CD1c-positive myeloid dendritic cell (primary cell): ENCODE measurements at regions not wholly inside any gene's neighbourhood (a gene's known extent, or its start where the extent isn't known, plus 50 kb on each side); places are given as distances from the start of the nearest gene placed in this dataset.
"Not testable (repeated sequence)": the region's sequence is repeated elsewhere in the genome, so short reads cannot be mapped to it uniquely, and the experiment has no call there.

Experiments
- DNase-seq: peaks from one replicate; pipeline ENCODE4 v3.0.0-alpha.2; 2016; ENCODE audit errors: extremely low spot score

DNA sequence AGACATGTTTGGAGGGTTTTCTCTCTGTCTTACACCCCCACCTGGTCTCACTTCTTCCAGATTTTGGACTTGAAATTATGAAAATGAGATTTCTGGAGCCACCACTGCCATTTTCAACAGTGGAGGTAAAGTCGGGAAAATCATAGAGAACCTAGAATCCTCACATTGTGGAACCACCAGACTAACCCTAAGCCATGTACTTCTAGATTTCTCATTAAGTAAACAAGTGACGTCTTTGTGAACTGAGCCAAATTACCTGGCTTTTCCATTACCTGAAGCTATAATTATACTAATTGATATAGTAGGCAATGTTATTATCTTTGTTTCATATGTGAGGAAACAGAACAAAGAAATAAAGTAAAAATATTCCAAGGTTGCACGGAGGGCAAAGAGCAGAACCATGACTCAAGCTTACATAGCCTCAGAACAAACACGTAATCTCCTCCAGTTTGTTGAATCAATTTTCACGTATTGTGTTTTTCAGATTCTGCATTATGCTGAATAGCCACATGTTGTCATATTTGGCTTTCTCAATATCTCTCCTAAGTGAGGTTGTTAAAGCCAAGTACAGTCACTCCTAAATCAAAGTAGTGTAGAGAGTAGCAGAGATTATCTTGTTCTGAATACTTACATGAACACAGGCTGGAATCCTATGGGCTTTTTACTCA lies 101.3 kb upstream of the CMC1 start:
- DNase-seq, result no peak

DNA sequence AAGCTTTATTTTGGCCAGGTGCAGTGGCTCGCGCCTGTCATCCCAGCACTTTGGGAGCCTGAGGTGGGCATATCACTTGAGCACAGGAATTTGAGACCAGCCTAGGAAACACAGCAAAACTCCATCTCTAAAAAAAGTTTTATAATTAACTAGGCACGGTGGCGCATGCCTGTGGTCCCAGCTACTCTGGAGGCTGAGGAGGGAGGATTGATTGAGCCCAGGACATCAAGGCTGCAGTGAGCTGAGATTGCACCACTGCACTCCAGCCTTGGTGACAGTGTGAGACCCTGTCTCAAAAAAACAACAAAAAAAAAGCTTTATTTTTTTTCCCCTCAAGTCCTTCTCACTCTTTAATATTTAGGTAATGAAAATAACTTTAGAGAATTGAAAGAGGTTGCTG lies 100.8 kb upstream of the CMC1 start:
- DNase-seq, result no peak

DNA sequence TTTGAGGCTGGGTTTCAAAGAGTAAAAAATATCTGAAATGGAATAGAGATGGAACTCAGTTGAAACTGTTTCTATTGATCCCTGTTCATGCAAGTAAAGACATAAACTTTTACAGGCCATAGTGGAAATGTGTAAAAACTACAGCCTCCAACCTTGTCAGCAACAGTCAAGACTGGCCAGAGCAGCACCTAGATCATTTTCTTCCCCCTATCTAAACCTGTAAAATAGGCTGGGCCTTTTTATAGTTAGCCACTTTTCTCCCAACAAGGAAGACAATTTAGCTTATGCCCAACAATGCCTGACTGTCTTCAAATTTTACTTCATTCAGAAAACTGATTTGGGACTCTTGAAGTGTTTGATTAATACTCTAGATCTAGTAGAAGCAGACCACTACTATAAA lies 91.5 kb upstream of the CMC1 start:
- no peak for DNase-seq

DNA sequence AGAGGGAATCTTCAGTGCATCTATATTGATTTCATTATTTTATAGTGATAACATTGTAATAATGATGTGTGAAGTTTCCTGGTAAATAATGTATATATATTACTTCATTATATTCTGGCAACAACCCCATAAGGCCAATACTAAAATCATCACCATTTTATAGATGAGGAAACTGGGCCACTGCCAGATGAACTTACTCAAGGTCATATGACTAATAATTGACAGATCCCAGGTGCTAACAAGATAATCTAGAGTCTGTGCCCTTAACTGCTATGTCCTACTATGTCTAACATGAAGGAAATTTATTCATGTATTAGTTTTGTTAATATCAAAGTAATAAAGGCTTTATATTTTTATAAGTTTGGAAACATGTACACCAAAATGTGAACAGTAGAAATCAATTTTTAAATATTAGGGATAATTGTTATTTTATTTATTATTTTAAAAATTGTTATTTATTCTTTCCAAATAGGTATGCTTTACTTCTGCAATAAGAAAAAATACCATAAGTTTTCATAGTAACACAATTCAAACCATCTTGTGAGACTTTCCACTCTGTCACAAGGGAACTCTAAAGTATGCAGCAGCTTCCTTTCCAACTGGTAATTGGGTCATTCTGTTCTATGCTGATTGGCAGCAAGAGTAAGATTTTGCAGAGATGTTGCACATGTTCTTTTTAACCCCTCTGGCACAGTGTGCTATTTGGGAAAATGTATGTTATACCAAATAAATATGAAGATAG lies 90.8 kb upstream of the CMC1 start:
- DNase-seq, result no peak

DNA sequence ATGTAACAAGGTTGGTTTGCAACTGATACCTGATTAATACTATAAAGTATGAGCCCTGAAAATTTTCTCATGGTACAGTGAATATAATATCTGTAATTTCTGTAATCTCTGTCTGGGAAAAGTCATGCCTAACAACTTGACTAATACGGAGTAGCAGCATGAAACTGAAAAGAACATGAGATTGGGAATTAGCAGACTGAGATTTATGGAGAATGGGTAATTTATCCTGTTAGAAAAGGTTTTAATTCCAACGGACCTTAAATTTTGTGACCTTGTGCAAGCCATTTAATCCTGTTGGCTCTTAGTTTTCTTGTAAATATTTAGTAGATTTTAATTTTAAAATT lies 90.2 kb upstream of the CMC1 start:
- no peak for DNase-seq

DNA sequence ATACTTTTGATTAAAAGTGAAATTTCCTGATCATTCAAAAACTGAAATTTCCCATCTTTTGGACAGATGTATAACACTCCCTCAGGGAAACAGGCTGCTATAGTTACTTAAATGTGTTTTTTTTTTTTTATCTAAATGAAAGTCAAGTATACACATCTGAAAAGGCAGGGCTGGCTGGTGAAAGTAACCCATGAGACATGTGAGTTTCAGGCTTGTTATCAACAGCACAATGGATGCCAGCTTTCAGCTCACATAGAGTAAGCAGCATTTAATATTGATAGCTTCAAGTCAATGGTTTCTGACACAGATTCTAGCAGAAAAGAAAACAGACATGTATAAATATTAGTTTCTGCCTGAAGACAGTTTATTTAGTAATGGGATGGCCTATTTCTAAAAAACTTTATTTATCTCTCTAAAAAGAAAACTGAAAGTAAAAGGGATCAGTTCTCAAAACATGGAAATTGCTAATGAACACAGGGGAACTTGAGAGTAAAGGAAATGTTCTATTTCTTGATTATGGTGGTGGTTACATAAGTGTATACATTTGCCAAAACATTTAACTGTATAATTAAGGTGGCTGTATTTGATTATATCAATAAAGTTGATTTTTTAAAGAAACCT lies 89.7 kb upstream of the CMC1 start:
- peak; percentile 13 for DNase-seq

DNA sequence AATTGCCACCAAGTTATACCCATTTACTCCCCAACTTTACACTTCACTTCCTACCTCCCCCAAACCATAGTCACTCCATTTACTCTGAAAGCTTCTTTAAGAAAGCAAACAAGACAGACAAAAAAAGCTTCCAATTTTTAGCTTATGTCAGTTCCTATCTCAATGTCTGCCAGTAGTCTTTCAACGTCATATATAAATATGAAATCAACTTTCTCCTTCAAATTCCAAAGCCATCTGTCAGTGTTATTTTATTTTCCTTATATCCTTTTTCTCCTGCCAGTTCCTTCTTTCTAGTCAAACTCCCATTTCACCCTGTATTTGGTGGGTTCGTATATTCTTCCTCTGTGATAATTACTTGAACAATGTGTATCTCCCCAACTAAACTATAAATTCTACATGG lies 85.8 kb upstream of the CMC1 start:
- DNase-seq, result no peak

DNA sequence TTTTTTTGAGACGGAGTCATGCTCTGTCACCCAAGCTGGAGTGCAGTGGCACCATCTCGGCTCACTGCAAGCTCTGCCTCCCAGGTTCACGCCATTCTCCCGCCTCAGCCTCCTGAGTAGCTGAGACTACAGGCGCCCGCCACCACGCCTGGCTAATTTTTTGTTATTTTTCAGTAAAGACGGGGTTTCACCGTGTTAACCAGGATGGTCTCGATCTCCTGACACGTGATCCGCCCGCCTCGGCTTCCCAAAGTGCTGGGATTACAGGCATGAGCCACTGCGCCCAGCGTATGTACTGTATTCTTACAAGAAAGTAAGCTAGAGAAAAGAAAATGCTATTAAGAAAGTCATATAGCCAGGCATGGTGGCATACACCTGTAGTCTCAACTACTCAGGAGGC lies 84.8 kb upstream of the CMC1 start:
- DNase-seq, result not testable (repeated sequence)

DNA sequence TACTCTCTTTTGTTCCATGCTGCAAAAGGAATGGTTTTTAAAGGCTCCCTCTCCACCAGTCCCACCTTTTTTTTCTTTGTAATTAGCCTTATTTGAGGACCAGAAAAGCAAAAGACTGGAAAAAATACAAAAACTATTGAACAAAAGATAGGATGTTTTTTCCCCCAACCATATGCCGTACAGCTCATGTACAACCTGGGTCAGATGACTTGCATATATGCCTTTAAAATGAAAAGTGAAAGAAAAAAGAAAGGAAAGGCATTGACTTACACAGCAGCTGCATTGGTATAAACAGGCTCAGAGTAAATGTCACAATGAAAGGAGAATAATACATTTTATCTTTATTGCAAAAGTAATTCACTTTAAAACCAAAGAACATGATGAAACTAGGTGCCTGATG lies 69.5 kb upstream of the CMC1 start:
- no peak for DNase-seq

DNA sequence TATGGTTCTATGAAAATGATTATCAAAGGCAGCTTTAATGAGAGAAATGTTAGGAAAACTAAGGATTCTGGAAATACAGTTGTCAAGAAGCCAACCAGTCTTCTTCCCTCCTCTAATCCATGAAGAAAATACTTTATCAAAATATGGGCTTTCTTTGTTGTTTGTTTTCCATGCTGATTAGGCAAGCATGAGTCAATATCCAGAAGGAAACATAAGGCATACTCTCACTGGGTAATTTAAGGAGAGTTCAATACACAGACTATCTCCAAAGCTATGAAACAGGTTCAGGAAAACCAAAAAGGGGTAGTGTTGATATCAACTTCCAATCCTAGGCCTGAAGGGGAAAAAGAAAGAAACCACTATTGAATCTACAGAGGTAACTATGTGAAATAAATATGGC lies 68.7 kb upstream of the CMC1 start:
- no peak for DNase-seq

DNA sequence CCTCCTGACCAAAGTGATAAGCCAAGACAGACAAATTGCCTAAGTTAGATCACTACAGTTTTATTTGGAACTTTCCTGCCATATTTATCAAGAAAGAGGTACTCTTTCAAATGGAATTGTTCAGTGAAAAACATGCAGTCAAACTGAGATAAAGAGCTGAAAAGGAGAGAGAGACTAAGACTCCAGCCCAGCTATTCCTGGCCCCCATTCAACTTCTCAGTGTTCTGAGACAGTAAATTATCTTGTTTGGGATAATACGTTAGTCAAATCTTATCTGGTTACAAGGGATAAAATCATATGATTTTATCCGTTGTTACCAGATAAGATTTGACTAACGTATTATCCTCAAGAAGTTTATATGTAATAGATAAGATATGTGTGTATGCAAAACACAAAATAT lies 67.6 kb upstream of the CMC1 start:
- DNase-seq, result no peak

DNA sequence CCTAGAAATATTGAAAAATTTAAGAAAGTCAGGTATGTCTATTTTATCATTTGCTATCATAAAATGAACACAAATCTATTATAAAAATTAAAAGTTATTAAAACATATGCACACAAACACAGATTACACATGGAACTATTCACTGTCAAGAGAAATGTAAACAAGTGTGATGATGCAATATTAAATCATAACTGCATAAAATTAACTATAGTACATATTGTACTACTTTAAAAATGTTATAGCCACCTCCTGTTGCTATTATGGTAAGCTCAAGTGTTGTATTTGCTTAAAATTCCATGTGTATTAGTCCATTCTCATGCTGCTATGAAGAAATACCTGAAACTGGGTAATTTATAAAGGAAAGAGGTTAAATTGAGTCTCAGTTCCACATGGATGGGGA lies 54.7 kb upstream of the CMC1 start:
- DNase-seq, result no peak

DNA sequence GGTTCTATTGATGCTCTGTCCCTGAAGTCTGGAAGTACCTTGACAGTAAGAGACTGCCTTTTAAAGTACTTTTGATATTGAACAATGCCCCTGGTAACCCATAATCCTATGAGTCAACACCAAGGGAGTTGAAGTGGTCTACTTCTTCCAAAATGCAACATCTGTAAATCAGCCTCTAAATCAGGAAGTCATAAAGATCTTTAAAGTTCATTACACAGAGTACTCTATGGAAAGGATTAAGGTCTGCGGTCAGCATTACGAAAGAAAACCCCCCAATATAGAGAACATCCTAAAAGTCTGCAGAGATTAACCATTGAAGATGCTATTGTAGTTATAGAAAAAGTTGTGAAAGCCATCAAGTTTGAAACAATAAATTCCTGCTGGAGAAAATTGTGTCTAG lies 52.7 kb upstream of the CMC1 start:
- DNase-seq, result no peak

DNA sequence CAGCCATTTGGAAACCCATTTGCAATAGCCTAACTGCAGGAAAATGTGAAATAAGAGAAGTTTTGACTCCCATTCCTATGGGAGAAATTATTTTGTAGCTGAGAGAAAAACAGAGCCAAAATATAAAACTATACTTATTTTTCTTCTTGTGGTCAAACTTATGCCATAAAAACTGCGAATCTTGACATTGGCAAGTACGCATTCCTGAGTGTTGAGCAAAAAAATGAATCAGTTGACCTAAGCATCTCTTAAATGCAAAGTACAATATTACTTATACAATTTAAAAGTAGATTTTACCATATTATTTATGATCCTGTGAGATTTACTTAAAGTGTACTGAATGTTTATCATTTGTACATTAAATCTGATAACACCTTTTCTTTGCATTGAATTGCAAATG lies 50.1 kb upstream of the CMC1 start:
- no peak for DNase-seq
